Neural crest cell (in vitro differentiated cells): ENCODE measurements at regions not wholly inside any gene's neighbourhood (a gene's known extent, or its start where the extent isn't known, plus 50 kb on each side); places are given as distances from the start of the nearest gene placed in this dataset.

ENCODE experiments used
- DNase-seq: peaks from one replicate; pipeline ENCODE4 v3.0.0; 2021; ENCODE audit warnings: low read depth, mixed read lengths, low spot score
- H3K27ac Mint-ChIP-seq: one replicate; pipeline ENCODE4 v1.8.0; 2021; ENCODE audit warnings: mild to moderate bottlenecking, mixed read lengths; ENCODE audit not compliant: unreplicated experiment
- H3K27me3 Mint-ChIP-seq: 2 replicates; pipeline ENCODE4 v1.8.0; 2021; ENCODE audit warnings: low read depth, mild to moderate bottlenecking, mixed read lengths
- H3K36me3 Mint-ChIP-seq: 2 replicates; pipeline ENCODE4 v1.8.0; 2021; ENCODE audit warnings: low read depth, mild to moderate bottlenecking, mixed read lengths
- H3K4me1 Mint-ChIP-seq: 2 replicates; pipeline ENCODE4 v1.8.0; 2021; ENCODE audit warnings: mixed read lengths
- H3K4me3 Mint-ChIP-seq: one replicate; pipeline ENCODE4 v1.8.0; 2021; ENCODE audit warnings: mild to moderate bottlenecking, mixed read lengths
- H3K9me3 Mint-ChIP-seq: 2 replicates; pipeline ENCODE4 v1.8.0; 2021; ENCODE audit warnings: mixed read lengths
- CTCF ChIP-seq: fragments of 200-600 bp; sonication (generic); conservative IDR thresholded peaks from 2 replicates; pipeline ENCODE4 v1.5.0; 2021; ENCODE audit warnings: antibody characterized with exemption, mild to moderate bottlenecking

- Mint-ChIP-seq H3K4me1 (no peaks in the 10 kb centered on the region), H3K27ac (no peak overlapping the region), H3K9me3 (peaks cover 5% of the 10 kb centered on the region), H3K27me3 (no peaks in the 10 kb centered on the region), H3K36me3 (no peaks in the 10 kb centered on the region), H3K4me3 (no peak overlapping the region)
- TF ChIP-seq CTCF = no peak
- no peak for DNase-seq
Measured at GRCh38 chr5:40359093-40359492, 320.6 kb upstream of the PTGER4 start.

- no peak for TF ChIP-seq CTCF
- H3K9me3 Mint-ChIP-seq = no peaks in the 10 kb centered on the region
- H3K27ac Mint-ChIP-seq = no peak overlapping the region
- no peak overlapping the region for H3K4me3 Mint-ChIP-seq
- DNase-seq = no peak
- no peaks in the 10 kb centered on the region for H3K4me1 Mint-ChIP-seq
- no peaks in the 10 kb centered on the region for H3K27me3 Mint-ChIP-seq
- no peaks in the 10 kb centered on the region for H3K36me3 Mint-ChIP-seq
Measured at GRCh38 chr5:40356248-40356647, 323.5 kb upstream of the PTGER4 start.

- no peaks in the 10 kb centered on the region for H3K36me3 Mint-ChIP-seq
- H3K4me3 Mint-ChIP-seq = no peak overlapping the region
- no peaks in the 10 kb centered on the region for H3K4me1 Mint-ChIP-seq
- no peak for TF ChIP-seq CTCF
- H3K27ac Mint-ChIP-seq = no peak overlapping the region
- H3K27me3 Mint-ChIP-seq = no peaks in the 10 kb centered on the region
- DNase-seq = no peak
- H3K9me3 Mint-ChIP-seq = no peaks in the 10 kb centered on the region
Measured at GRCh38 chr5:40355846-40356245, 323.9 kb upstream of the PTGER4 start.

GRCh38 chr5:40355181-40355580 is 324.5 kb upstream of the PTGER4 start:
- Mint-ChIP-seq H3K36me3 (no peaks in the 10 kb centered on the region), H3K4me1 (no peaks in the 10 kb centered on the region), H3K27ac (no peak overlapping the region), H3K4me3 (no peak overlapping the region), H3K9me3 (peaks cover 4% of the 10 kb centered on the region), H3K27me3 (no peaks in the 10 kb centered on the region)
- no peak for TF ChIP-seq CTCF
- DNase-seq = no peak

- no peak overlapping the region for H3K27ac Mint-ChIP-seq
- DNase-seq = no peak
- no peak overlapping the region for H3K4me3 Mint-ChIP-seq
- H3K36me3 Mint-ChIP-seq = no peaks in the 10 kb centered on the region
- H3K4me1 Mint-ChIP-seq = no peaks in the 10 kb centered on the region
- no peak for TF ChIP-seq CTCF
- no peaks in the 10 kb centered on the region for H3K27me3 Mint-ChIP-seq
- peaks cover 8% of the 10 kb centered on the region for H3K9me3 Mint-ChIP-seq
Measured at GRCh38 chr5:40354171-40354570, 325.5 kb upstream of the PTGER4 start.

GRCh38 chr5:40353442-40353841 is 326.3 kb upstream of the PTGER4 start:
- no peak overlapping the region for H3K27ac Mint-ChIP-seq
- no peaks in the 10 kb centered on the region for H3K4me1 Mint-ChIP-seq
- H3K36me3 Mint-ChIP-seq = no peaks in the 10 kb centered on the region
- TF ChIP-seq CTCF = no peak
- H3K9me3 Mint-ChIP-seq = peaks cover 11% of the 10 kb centered on the region
- no peak for DNase-seq
- H3K27me3 Mint-ChIP-seq = no peaks in the 10 kb centered on the region
- H3K4me3 Mint-ChIP-seq = no peak overlapping the region
